22Rv1 (cell line): ENCODE measurements at regions not wholly inside any gene's neighbourhood (a gene's known extent, or its start where the extent isn't known, plus 50 kb on each side); places are given as distances from the start of the nearest gene placed in this dataset.
A peak's percentile ranks its signal among the peaks of the same experiment; 100 is the strongest.

Experiments
- H3K27ac ChIP-seq: fragments of 450-650 bp; 2 replicates; pipeline ENCODE4 v1.5.1; 2017
- ZFX ChIP-seq: fragments of 450-650 bp; IDR thresholded peaks from 2 replicates; pipeline ENCODE4 v1.6.1; 2017; ENCODE audit warnings: antibody characterized with exemption, borderline replicate concordance
- TF ChIP-seq, protein P1 (sequence below): fragments of 450-650 bp; IDR thresholded peaks from 2 replicates; pipeline ENCODE4 v1.5.1; 2017; ENCODE audit warnings: mild to moderate bottlenecking

DNA sequence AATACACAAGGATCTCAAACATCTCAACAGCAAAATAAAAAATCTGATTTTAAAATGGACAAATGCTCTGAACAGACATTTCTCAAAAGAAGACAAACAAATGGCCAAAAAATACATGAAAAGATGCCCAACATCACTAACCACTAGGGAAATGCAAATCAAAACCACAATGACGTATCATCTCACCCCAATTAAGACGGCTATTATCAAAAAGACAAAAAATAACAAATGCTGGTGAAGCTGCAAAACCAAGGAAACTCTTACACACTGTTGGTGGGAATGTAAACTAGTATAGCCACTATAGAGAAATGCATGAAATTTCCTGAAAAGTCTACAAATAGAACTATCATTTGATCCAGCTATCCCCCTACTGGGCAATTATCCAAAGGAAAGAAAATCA lies 145.0 kb downstream of the BTG1 start:
- no peak for TF ChIP-seq ZFX
- TF ChIP-seq, protein P1, sequence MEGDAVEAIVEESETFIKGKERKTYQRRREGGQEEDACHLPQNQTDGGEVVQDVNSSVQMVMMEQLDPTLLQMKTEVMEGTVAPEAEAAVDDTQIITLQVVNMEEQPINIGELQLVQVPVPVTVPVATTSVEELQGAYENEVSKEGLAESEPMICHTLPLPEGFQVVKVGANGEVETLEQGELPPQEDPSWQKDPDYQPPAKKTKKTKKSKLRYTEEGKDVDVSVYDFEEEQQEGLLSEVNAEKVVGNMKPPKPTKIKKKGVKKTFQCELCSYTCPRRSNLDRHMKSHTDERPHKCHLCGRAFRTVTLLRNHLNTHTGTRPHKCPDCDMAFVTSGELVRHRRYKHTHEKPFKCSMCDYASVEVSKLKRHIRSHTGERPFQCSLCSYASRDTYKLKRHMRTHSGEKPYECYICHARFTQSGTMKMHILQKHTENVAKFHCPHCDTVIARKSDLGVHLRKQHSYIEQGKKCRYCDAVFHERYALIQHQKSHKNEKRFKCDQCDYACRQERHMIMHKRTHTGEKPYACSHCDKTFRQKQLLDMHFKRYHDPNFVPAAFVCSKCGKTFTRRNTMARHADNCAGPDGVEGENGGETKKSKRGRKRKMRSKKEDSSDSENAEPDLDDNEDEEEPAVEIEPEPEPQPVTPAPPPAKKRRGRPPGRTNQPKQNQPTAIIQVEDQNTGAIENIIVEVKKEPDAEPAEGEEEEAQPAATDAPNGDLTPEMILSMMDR: no peak
- H3K27ac ChIP-seq: no peak overlapping the region

DNA sequence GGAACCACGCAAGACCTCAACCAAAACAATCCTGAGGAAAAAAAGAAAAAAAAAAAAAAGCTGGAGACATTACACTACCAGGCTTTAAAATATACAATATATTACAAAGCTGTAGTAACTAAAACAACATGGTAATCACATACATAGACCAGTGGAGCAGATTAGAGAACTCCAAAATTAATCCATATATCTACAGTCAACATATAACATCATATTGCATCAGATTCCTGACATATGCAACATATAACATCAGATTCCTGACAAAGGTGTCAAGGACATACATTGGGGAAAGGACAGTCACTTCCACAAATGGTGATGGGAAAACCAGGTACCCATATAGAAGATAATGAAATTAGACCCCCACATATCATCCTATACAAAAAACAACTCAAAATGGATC lies 145.8 kb downstream of the BTG1 start:
- no peak overlapping the region for H3K27ac ChIP-seq
- TF ChIP-seq ZFX: no peak
- TF ChIP-seq, protein P1: no peak

DNA sequence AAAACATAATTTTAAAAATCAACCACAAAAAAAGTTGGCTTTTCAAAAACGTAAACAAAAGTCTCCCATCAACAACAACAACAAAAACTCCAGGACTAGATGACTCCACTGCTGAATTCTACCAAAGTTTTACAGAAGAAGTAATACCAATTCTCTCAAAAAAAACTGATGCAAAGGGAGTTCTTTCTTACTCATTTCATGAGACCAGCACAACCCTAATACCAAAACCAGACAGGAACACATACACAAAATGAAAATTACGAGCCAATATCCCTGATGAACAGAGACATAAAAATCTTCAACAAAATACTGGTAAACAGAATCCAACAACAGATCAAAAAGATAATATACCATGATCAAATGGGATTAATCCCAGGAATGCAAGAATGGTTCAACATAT lies 147.3 kb downstream of the BTG1 start:
- TF ChIP-seq, protein P1: no peak
- TF ChIP-seq ZFX: no peak
- H3K27ac ChIP-seq: no peak overlapping the region

DNA sequence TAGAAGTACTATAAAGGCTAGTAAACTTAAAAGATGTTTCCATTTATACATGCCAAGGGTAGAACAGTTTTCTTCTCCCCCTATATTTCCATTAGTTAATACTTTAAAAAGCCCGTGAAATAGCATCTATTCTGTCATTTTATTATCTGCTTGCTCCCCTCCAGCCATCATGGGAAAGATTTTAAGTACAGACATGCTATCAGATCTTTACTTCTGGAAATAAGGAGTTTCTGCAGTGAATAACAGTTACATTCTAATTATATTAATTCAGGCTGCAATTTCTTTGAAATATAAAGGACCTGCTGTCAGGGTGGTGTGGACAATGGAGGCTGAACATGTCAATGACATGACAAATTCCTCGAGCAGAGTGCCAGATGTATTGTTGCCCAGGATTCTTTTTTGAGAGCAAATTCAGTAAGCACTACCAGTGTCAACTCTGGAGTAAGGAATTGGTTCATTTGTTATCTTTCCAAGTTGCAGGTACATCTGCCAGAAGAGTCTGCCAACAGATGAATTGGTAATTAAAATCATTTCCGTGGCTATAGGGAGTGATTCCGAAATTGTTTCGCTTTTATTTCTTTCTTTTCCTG lies 151.3 kb downstream of the BTG1 start:
- no peak for TF ChIP-seq ZFX
- TF ChIP-seq, protein P1: no peak
- no peak overlapping the region for H3K27ac ChIP-seq

DNA sequence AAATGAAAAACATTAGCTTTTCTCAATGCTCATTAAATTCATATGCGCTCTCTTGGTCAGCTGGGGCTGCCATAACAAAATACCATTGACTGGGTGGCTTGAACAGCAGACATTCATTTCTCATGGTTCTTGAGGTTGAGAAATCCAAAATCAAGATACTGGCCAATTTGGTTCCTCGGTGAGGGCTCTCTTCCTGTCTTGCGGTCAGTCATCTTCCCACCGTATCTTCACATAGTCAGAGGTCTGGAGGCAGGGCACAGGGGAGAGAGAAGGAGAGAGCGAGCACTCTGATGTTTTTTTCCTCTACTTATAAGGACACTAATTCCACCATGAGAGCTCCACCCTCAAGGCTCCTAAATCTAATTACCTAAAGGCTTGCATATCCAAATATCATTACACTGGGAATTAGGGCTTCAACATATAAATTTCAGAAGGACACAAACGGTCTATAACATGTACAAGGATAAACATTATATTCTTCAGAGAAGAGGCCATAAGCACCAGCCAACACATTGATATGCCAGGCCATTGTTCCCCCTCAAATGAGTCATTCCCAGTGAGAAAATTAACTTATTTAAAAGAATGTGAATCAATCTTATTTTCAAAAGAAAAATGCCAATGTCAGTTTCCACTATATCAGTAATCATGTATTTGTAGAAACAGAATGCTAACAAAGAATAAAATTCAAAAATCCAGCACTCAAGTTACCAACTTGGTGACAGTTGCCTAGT lies 152.2 kb downstream of the BTG1 start:
- no peak for TF ChIP-seq ZFX
- TF ChIP-seq, protein P1: no peak
- H3K27ac ChIP-seq: no peak overlapping the region

DNA sequence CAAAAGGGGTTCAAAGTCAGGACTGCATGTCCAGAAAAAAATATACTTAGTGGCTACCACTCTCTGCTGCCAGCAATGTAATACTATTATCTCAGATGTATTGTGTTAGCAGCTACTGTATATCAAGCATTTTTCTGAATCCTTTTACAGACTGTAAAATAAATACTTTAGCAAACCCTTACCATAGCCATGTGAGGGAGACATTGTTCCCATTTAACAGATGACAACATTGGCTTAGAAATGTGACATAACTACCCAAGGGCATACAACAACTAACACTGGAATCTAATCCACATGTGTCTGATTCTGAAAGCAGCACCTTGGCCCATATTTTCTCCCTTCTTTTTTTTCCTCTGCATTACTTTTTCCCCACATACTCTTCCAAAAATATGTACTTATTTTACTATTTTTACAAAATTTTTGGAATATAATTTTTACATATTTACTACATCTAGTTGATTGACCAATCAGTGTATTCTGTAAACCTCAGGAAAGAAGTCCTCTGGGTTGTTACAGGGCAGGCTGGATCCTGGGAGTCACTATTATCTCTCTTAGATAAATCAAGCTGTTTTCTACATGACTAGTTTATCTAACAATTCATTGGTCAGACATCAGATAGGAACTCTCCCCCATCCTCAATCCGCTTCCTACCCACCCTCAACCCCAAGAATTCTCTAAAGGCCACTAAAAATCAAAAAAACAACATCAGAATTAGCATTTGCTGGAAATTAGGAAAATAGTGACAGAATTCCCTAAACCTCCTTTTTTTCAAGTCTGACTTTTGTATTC lies 154.1 kb downstream of the BTG1 start:
- TF ChIP-seq, protein P1: 0 out of 2 replicates have a peak, but pooled peaks have one; percentile 14
- TF ChIP-seq ZFX: no peak
- no peak overlapping the region for H3K27ac ChIP-seq
